OCI-LY3 (cell line): ENCODE measurements at regions not wholly inside any gene's neighbourhood (a gene's known extent, or its start where the extent isn't known, plus 50 kb on each side); places are given as distances from the start of the nearest gene placed in this dataset.

Source experiments
- H2AFZ ChIP-seq: fragments of 200-600, 300-600 bp; shearing (Covaris generic); 2 replicates; pipeline ENCODE4 v1.6.0; 2014; ENCODE audit warnings: antibody characterized with exemption, low read depth, low read length
- H3K27ac ChIP-seq: fragments of 200-600, 300-600 bp; sonication (generic); 2 replicates; pipeline ENCODE4 v1.5.1; 2014; ENCODE audit warnings: mild to moderate bottlenecking, low read length, moderate library complexity, mixed read lengths
- H3K27me3 ChIP-seq: fragments of 200-600, 300-600 bp; sonication (generic); 2 replicates; pipeline ENCODE4 v1.6.1; 2014; ENCODE audit warnings: low read depth, low read length, mixed read lengths
- H3K36me3 ChIP-seq: fragments of 200-600, 300-600 bp; sonication (generic); replicated peaks from 2 replicates; pipeline ENCODE3; 2014; ENCODE audit warnings: low read depth, low read length, mixed read lengths
- H3K4me1 ChIP-seq: fragments of 300-600, 200-600 bp; sonication (generic); 2 replicates; pipeline ENCODE4 v1.6.1; 2014; ENCODE audit warnings: low read length, mixed read lengths
- H3K4me2 ChIP-seq: fragments of 200-600, 300-600 bp; sonication (generic); 2 replicates; pipeline ENCODE4 v1.6.1; 2014; ENCODE audit warnings: low read length, mixed read lengths
- H3K4me3 ChIP-seq: fragments of 300-600, 200-600 bp; sonication (generic); 2 replicates; pipeline ENCODE4 v1.5.1; 2014; ENCODE audit warnings: antibody characterized with exemption, mild to moderate bottlenecking, low read length, moderate library complexity
- H3K79me2 ChIP-seq: fragments of 300-600, 200-600 bp; shearing (Covaris generic); 2 replicates; pipeline ENCODE4 v1.6.1; 2014; ENCODE audit warnings: mild to moderate bottlenecking, low read length, mixed read lengths
- H3K9ac ChIP-seq: fragments of 300-600, 200-600 bp; shearing (Covaris generic); 2 replicates; pipeline ENCODE4 v1.6.0; 2014; ENCODE audit warnings: mild to moderate bottlenecking, low read length, moderate library complexity
- H3K9me3 ChIP-seq: fragments of 200-600, 300-600 bp; shearing (Covaris generic); 2 replicates; pipeline ENCODE4 v1.6.1; 2014; ENCODE audit warnings: low read length, mixed read lengths; ENCODE audit not compliant: insufficient read depth
- H4K20me1 ChIP-seq: fragments of 200-600, 300-600 bp; sonication (generic); 2 replicates; pipeline ENCODE4 v1.6.1; 2016; ENCODE audit warnings: low read length, mixed read lengths; ENCODE audit not compliant: insufficient read depth
- CTCF ChIP-seq: fragments of 200-600, 300-600 bp; sonication (generic); IDR thresholded peaks from 2 replicates; pipeline ENCODE4 v1.5.1; 2014; ENCODE audit warnings: antibody characterized with exemption, low read length, low read depth
- EZH2phosphoT487 ChIP-seq: fragments of 200-600 bp; shearing (Covaris generic); IDR thresholded peaks from 2 replicates; pipeline ENCODE4 v1.6.1; 2018; ENCODE audit warnings: antibody characterized with exemption, mixed run types, low read depth

DNA sequence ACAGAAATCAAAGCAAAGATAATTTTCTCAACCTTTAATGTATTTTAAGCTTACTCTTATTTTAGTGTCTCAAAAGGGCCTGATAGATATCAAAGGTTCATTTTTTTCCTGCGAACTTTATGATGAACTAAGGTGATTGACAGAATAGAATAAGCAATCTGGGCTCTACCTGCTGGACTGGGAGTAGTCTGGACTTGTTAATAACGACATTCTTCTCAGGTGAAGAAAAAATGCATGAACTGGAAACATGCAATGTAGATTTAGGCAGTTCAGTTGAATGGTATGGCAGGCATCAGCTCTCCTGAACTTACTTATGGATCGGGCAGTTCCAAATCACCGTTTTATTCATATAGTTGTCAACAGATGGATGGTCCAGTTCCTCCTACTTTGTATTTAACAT lies 189.7 kb upstream of the ZBTB20 start:
- Histone ChIP-seq H3K9ac (no peak overlapping the region), H3K4me2 (no peak overlapping the region), H3K27me3 (no peaks in the 10 kb centered on the region), H4K20me1 (no peaks in the 10 kb centered on the region), H3K79me2 (no peaks in the 10 kb centered on the region), H3K36me3 (no peaks in the 10 kb centered on the region), H3K4me1 (peaks cover 9% of the 10 kb centered on the region), H3K4me3 (no peak overlapping the region), H2AFZ (no peak overlapping the region), H3K9me3 (no peaks in the 10 kb centered on the region), H3K27ac (no peak overlapping the region)
- no peak for TF ChIP-seq EZH2phosphoT487

GRCh38 chr3:115340586-115340985 lies 193.5 kb upstream of the ZBTB20 start:
- H3K4me1 ChIP-seq = peaks cover 9% of the 10 kb centered on the region
- TF ChIP-seq EZH2phosphoT487 (no peak), CTCF (no peak)
- H4K20me1 ChIP-seq = no peaks in the 10 kb centered on the region
- no peak overlapping the region for H3K4me3 ChIP-seq
- H3K9me3 ChIP-seq = no peaks in the 10 kb centered on the region
- H2AFZ ChIP-seq = no peak overlapping the region
- H3K36me3 ChIP-seq = no peaks in the 10 kb centered on the region
- H3K27ac ChIP-seq = no peak overlapping the region
- H3K9ac ChIP-seq = no peak overlapping the region
- no peaks in the 10 kb centered on the region for H3K79me2 ChIP-seq
- H3K27me3 ChIP-seq = no peaks in the 10 kb centered on the region
- H3K4me2 ChIP-seq = no peak overlapping the region

- peaks cover 9% of the 10 kb centered on the region for H3K4me1 ChIP-seq
- no peak overlapping the region for H2AFZ ChIP-seq
- H3K27me3 ChIP-seq = no peaks in the 10 kb centered on the region
- no peaks in the 10 kb centered on the region for H3K36me3 ChIP-seq
- H3K4me2 ChIP-seq = peak overlapping the region; percentile 13; the same call in 1 of the 2 replicates
- H3K27ac ChIP-seq = no peak overlapping the region
- no peak overlapping the region for H3K9ac ChIP-seq
- H3K9me3 ChIP-seq = no peaks in the 10 kb centered on the region
- no peaks in the 10 kb centered on the region for H4K20me1 ChIP-seq
- H3K79me2 ChIP-seq = no peaks in the 10 kb centered on the region
- no peak overlapping the region for H3K4me3 ChIP-seq
- TF ChIP-seq EZH2phosphoT487 (no peak), CTCF (no peak)
Measured at GRCh38 chr3:115341208-115341607, 194.1 kb upstream of the ZBTB20 start.

DNA sequence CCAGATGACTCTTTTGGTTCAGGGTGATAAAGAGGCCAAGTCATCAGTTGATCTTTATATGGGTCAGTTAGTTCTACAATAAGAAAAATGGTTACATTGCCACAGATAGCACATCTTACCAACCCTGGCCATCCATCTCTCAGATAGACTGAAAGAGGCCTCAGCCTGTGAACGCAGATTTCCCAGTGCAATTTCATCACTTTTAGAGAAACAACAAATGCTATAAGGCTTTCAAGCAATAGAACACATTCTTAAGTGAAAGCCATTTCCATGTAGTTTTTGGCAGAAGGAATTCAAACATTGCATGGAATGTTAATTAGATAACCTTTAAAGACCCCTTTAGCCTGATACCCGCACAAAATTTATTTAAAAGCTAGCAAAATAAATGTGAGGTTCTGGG lies 200.6 kb upstream of the ZBTB20 start:
- H3K4me3 ChIP-seq = no peak overlapping the region
- no peaks in the 10 kb centered on the region for H3K27me3 ChIP-seq
- no peak for TF ChIP-seq EZH2phosphoT487
- TF ChIP-seq CTCF = no peak
- H3K4me1 ChIP-seq = no peaks in the 10 kb centered on the region
- no peaks in the 10 kb centered on the region for H3K9me3 ChIP-seq
- no peak overlapping the region for H2AFZ ChIP-seq
- no peaks in the 10 kb centered on the region for H3K79me2 ChIP-seq
- no peaks in the 10 kb centered on the region for H4K20me1 ChIP-seq
- H3K36me3 ChIP-seq = no peaks in the 10 kb centered on the region
- no peak overlapping the region for H3K27ac ChIP-seq
- H3K9ac ChIP-seq = no peak overlapping the region
- H3K4me2 ChIP-seq = no peak overlapping the region

DNA sequence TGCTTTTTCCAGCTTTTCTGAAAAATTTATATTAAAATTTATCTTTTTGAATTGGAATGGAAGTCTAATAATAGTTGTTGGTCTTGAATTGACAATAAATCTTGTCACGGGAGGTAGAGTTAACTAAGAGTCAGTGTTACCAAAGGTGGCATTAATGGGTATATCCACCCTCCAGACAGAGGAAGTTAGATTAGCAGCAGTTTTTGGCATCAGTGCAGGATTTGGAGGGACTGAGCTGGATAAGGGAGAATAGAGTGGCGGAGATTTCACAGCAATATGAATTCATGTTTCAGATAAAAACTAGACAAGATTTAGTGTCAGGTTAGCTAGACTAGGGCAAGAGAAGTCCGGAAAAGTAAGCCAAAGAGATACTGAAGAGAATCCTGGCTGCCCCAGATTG lies 201.3 kb upstream of the ZBTB20 start:
- no peak for TF ChIP-seq EZH2phosphoT487
- no peak for TF ChIP-seq CTCF
- no peaks in the 10 kb centered on the region for H3K79me2 ChIP-seq
- no peaks in the 10 kb centered on the region for H3K27me3 ChIP-seq
- H2AFZ ChIP-seq = no peak overlapping the region
- no peaks in the 10 kb centered on the region for H3K9me3 ChIP-seq
- H4K20me1 ChIP-seq = no peaks in the 10 kb centered on the region
- no peaks in the 10 kb centered on the region for H3K36me3 ChIP-seq
- no peak overlapping the region for H3K4me3 ChIP-seq
- no peak overlapping the region for H3K27ac ChIP-seq
- H3K4me1 ChIP-seq = no peaks in the 10 kb centered on the region
- H3K9ac ChIP-seq = no peak overlapping the region
- H3K4me2 ChIP-seq = no peak overlapping the region
